SK-N-SH (cell line): ENCODE measurements at regions not wholly inside any gene's neighbourhood (a gene's known extent, or its start where the extent isn't known, plus 50 kb on each side); places are given as distances from the start of the nearest gene placed in this dataset.
A peak's percentile ranks its signal among the peaks of the same experiment; 100 is the strongest.

ENCODE experiments used
- CTCF ChIA-PET: fragments of 300-600, 350-600 bp; formaldehyde crosslinking; extraction: SDS; loops from one replicate; lab custom pipeline; 2021; lab: Yijun Ruan, JAX
- POLR2A ChIA-PET: fragments of 350-600 bp; sonication (Branson Sonifier 250); formaldehyde crosslinking; extraction: SDS; loops from one replicate; lab custom pipeline; 2020; ENCODE audit warnings: antibody characterized with exemption, inconsistent platforms; lab: Yijun Ruan, JAX
- DNase-seq: peaks from one replicate; pipeline ENCODE4 v3.0.0; 2012
- H2AFZ ChIP-seq: fragments of 200-600 bp; sonication (generic); 2 replicates; pipeline ENCODE4 v1.8.1; 2016; ENCODE audit warnings: antibody characterized with exemption, mild to moderate bottlenecking, low read depth
- H3F3A ChIP-seq: fragments of 200-600 bp; sonication (generic); replicated peaks from 2 replicates; pipeline ENCODE3; 2016; ENCODE audit warnings: antibody characterized with exemption, mild to moderate bottlenecking; ENCODE audit not compliant: insufficient read depth
- H3K27ac ChIP-seq, 2 experiments: fragments of 200-500 bp in 1 of 2; fragments of 200-600 bp in 1 of 2; sonication (Bioruptor generic) in 1 of 2; sonication (generic), shearing (Covaris generic) in 1 of 2; 2 replicates each; pipeline versions ENCODE4 v1.5.1 to v1.6.1; 2014 to 2016; ENCODE audit warnings: low read depth in 2 of 2, inconsistent platforms in 1 of 2, low read length in 1 of 2, mild to moderate bottlenecking in 1 of 2, mixed read lengths in 1 of 2
- H3K27me3 ChIP-seq: fragments of 200-600 bp; sonication (generic), shearing (Covaris generic); 2 replicates; pipeline ENCODE4 v1.6.1; 2016; ENCODE audit warnings: mixed run types; ENCODE audit not compliant: insufficient read depth
- H3K36me3 ChIP-seq, 2 experiments: fragments of 200-500 bp in 1 of 2; fragments of 200-600 bp in 1 of 2; sonication (Bioruptor generic) in 1 of 2; sonication (generic) in 1 of 2; replicated peaks in 1 of 2; 2 replicates each; pipeline versions ENCODE3 to v1.5.1; 2014 to 2016; ENCODE audit warnings: low read length in 1 of 2, mild to moderate bottlenecking in 1 of 2; ENCODE audit not compliant: insufficient read depth in 2 of 2, control insufficient read depth in 1 of 2
- H3K4me1 ChIP-seq, 2 experiments: fragments of 200-500 bp in 1 of 2; fragments of 200-600 bp in 1 of 2; sonication (Bioruptor generic) in 1 of 2; sonication (generic), shearing (Covaris generic) in 1 of 2; 2 replicates each; pipeline versions ENCODE4 v1.5.1 to v1.6.1; 2014 to 2016; ENCODE audit warnings: low read depth in 1 of 2, low read length in 1 of 2, mixed run types in 1 of 2; ENCODE audit not compliant: insufficient read depth in 2 of 2, control insufficient read depth in 1 of 2
- H3K4me2 ChIP-seq: fragments of 200-600 bp; sonication (generic), shearing (Covaris generic); 2 replicates; pipeline ENCODE4 v1.6.1; 2017; ENCODE audit warnings: mixed run types
- H3K4me3 ChIP-seq, 2 experiments: fragments of 200-500 bp in 1 of 2; fragments of 200-600 bp in 1 of 2; sonication (Bioruptor generic) in 1 of 2; sonication (generic), shearing (Covaris generic) in 1 of 2; 2 replicates each; pipeline versions ENCODE4 v1.5.1 to v1.8.1; 2014 to 2016; ENCODE audit warnings: low read depth in 2 of 2, inconsistent platforms in 1 of 2, low read length in 1 of 2, mild to moderate bottlenecking in 1 of 2, mixed read lengths in 1 of 2, moderate library complexity in 1 of 2
- H3K79me2 ChIP-seq: fragments of 200-600 bp; sonication (generic); 2 replicates; pipeline ENCODE4 v1.8.1; 2017; ENCODE audit warnings: mild to moderate bottlenecking; ENCODE audit not compliant: insufficient read depth
- H3K9ac ChIP-seq: fragments of 200-600 bp; sonication (generic); 2 replicates; pipeline ENCODE4 v1.6.1; 2017; ENCODE audit warnings: mixed run types
- H3K9me2 ChIP-seq: fragments of 200-600 bp; sonication (generic); 2 replicates; pipeline ENCODE4 v1.6.1; 2017; ENCODE audit warnings: mixed run types
- H3K9me3 ChIP-seq: fragments of 200-600 bp; sonication (generic); 2 replicates; pipeline ENCODE4 v1.6.1; 2017; ENCODE audit warnings: mixed run types, mild to moderate bottlenecking, moderate library complexity
- H4K20me1 ChIP-seq: fragments of 200-600 bp; sonication (generic); 2 replicates; pipeline ENCODE4 v1.6.1; 2017; ENCODE audit warnings: mild to moderate bottlenecking, mixed run types; ENCODE audit not compliant: insufficient read depth
- CHD2 ChIP-seq: fragments of 150-350 bp; IDR thresholded peaks from 2 replicates; pipeline ENCODE4 v1.6.1; 2018; ENCODE audit warnings: low read length; ENCODE audit not compliant: partially characterized antibody
- EP300 ChIP-seq, 2 experiments: IDR thresholded peaks; 2 replicates each; pipeline versions ENCODE4 v1.4.0 to v1.6.1; 2012; ENCODE audit warnings: borderline replicate concordance in 1 of 2, low read depth in 1 of 2, low read length in 1 of 2
- EZH2phosphoT487 ChIP-seq: fragments of 200-600 bp; sonication (generic); IDR thresholded peaks from 2 replicates; pipeline ENCODE4 v1.6.1; 2017; ENCODE audit warnings: low read depth, mixed run types, mild to moderate bottlenecking, antibody characterized with exemption, moderate library complexity, borderline replicate concordance
- FOSL2 ChIP-seq: IDR thresholded peaks from 2 replicates; pipeline ENCODE4 v1.4.0; 2012; ENCODE audit warnings: low read depth, mild to moderate bottlenecking, moderate library complexity, borderline replicate concordance
- FOXJ3 ChIP-seq: sonication (generic); formaldehyde crosslinking; IDR thresholded peaks from 2 replicates; pipeline ENCODE4 v1.5.1; 2020; ENCODE audit warnings: mild to moderate bottlenecking, missing genetic modification reagents
- IRF3 ChIP-seq: fragments of 150-350 bp; IDR thresholded peaks from 2 replicates; pipeline ENCODE4 v1.6.1; 2016; ENCODE audit warnings: mild to moderate bottlenecking, low read depth, low read length
- JUND ChIP-seq: IDR thresholded peaks from 2 replicates; pipeline ENCODE4 v1.4.0; 2012
- NFIC ChIP-seq: IDR thresholded peaks from 2 replicates; pipeline ENCODE4 v1.4.0; 2012; ENCODE audit warnings: borderline replicate concordance
- PBX3 ChIP-seq: IDR thresholded peaks from 2 replicates; pipeline ENCODE4; 2012
- RAD21 ChIP-seq: IDR thresholded peaks from 2 replicates; pipeline ENCODE4 v1.6.1; 2012; ENCODE audit warnings: mild to moderate bottlenecking, low read length
- RCOR1 ChIP-seq: fragments of 150-350 bp; IDR thresholded peaks from 2 replicates; pipeline ENCODE4 v1.6.1; 2017; ENCODE audit warnings: antibody characterized with exemption, low read length
- RFX5 ChIP-seq: IDR thresholded peaks from 2 replicates; pipeline ENCODE4 v1.6.1; 2012; ENCODE audit warnings: mild to moderate bottlenecking, improper control_type of control experiment, low read length
- RXRA ChIP-seq: IDR thresholded peaks from 2 replicates; pipeline ENCODE4 v1.4.0; 2012; ENCODE audit warnings: low read depth, mild to moderate bottlenecking, borderline replicate concordance
- SMC3 ChIP-seq: IDR thresholded peaks from 2 replicates; pipeline ENCODE4 v1.6.1; 2012; ENCODE audit warnings: low read depth, low read length, improper control_type of control experiment
- TAF1 ChIP-seq: IDR thresholded peaks from 2 replicates; pipeline ENCODE4 v1.6.1; 2012; ENCODE audit warnings: low read depth, mild to moderate bottlenecking, low read length, moderate library complexity, borderline replicate concordance
- TCF12 ChIP-seq: IDR thresholded peaks from 2 replicates; pipeline ENCODE4 v1.4.0; 2012
- USF1 ChIP-seq: IDR thresholded peaks from 2 replicates; pipeline ENCODE4 v1.4.0; 2012; ENCODE audit warnings: low read depth, borderline replicate concordance
- USF2 ChIP-seq: fragments of 150-350 bp; IDR thresholded peaks from 2 replicates; pipeline ENCODE4 v1.6.1; 2017; ENCODE audit warnings: antibody characterized with exemption, low read length, low read depth, borderline replicate concordance
- ZBTB33 ChIP-seq: IDR thresholded peaks from 2 replicates; pipeline ENCODE4 v1.4.0; 2012; ENCODE audit warnings: low read depth, borderline replicate concordance
- WGBS: methylation state at CpG from one replicate; pipeline ENCODE4 v1.1.6; 2017; ENCODE audit warnings: low lambda C conversion rate; 5-methylcytosine and 5-hydroxymethylcytosine counted together

- no peak for TF ChIP-seq USF1
- no peak for TF ChIP-seq RCOR1
- no peak for TF ChIP-seq FOXJ3 (CRISPR knock-in tag)
- no peak for TF ChIP-seq IRF3
- peak; percentile 43 for TF ChIP-seq TCF12
- no peak for TF ChIP-seq CHD2
- no peak for TF ChIP-seq FOSL2
- no peak for TF ChIP-seq SMC3
- peak; percentile 37; the same call in 1 of the 2 replicates for TF ChIP-seq NFIC
Measured at GRCh38 chr7:91556956-91557650, 292.9 kb downstream of the FZD1 start (continued).

- peaks cover 11% of the 10 kb centered on the region in 2 experiments; a peak in 3 of 4 replicates for H3K4me1 ChIP-seq
- H2AFZ ChIP-seq: peak overlapping the region; percentile 56
- H3K9me2 ChIP-seq: no peaks in the 10 kb centered on the region
- peak overlapping the region; percentile 64 for H3K9ac ChIP-seq
- no peaks in the 10 kb centered on the region for H4K20me1 ChIP-seq
- ChIA-PET POLR2A (no interaction called here), CTCF (no interaction called here)
- H3K36me3 ChIP-seq: no peaks in the 10 kb centered on the region
- no peak for DNase-seq
- no peak for TF ChIP-seq EZH2phosphoT487
- no peak for TF ChIP-seq USF1
- peak; percentile 94 for TF ChIP-seq FOSL2
- TF ChIP-seq USF2: no peak
- TF ChIP-seq JUND: peak; percentile 93
- peak; percentile 8 to 64; a peak in 1 of 4 replicates for TF ChIP-seq EP300 (IDR thresholded peaks at IDR 0.05; ENCODE audit: borderline replicate concordance in 1 of 2, low read depth in 1 of 2, low read length in 1 of 2)
- TF ChIP-seq TCF12: peak; percentile 69
- 0 out of 2 replicates have a peak, but pooled peaks have one; percentile 28 for TF ChIP-seq TAF1
- no peak for TF ChIP-seq RFX5
- peak; percentile 39; the same call in 1 of the 2 replicates for TF ChIP-seq ZBTB33
- TF ChIP-seq RAD21: no peak
- TF ChIP-seq RXRA: peak; percentile 29; the same call in 1 of the 2 replicates
- TF ChIP-seq NFIC: peak; percentile 53; the same call in 1 of the 2 replicates
- TF ChIP-seq PBX3: peak; percentile 86
- peaks cover 14% of the 10 kb centered on the region for H3F3A ChIP-seq
- H3K27me3 ChIP-seq: no peaks in the 10 kb centered on the region
- H3K4me2 ChIP-seq: peak overlapping the region; percentile 42
- peak overlapping the region in 1 of 2 experiments; percentile 96; a peak in 2 of 4 replicates for H3K27ac ChIP-seq
- no peaks in the 10 kb centered on the region for H3K9me3 ChIP-seq
- no peak overlapping the region for H3K4me3 ChIP-seq
- WGBS: 35% methylated on average over 8 of the region's 8 CpGs
- no peaks in the 10 kb centered on the region for H3K79me2 ChIP-seq
Measured at GRCh38 chr7:91557789-91558404, 293.7 kb downstream of the FZD1 start.
